ENCODE measurements at regions not wholly inside any gene's neighbourhood (a gene's known extent, or its start where the extent isn't known, plus 50 kb on each side); places are given as distances from the start of the nearest gene placed in this dataset.

DNA sequence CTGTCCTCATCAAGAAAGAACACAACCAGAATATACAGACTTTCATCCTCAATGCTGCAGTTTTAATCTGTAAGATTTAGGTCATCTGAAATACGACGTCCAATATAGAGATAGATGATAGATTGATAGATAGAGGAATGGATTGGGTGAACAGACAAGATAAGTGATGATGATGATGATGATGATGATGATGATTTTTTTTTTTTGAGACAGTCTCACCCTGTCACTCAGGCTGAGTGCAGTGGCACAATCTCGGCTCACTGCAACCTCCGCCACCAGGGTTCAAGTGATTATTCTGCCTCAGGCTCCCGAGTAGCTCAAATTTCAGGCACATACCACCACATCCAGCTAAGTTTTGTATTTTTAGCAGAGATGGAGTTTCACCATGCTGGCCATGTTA lies 56.3 kb upstream of the ADAMTS18 start:
- TF ChIP-seq, protein P1, sequence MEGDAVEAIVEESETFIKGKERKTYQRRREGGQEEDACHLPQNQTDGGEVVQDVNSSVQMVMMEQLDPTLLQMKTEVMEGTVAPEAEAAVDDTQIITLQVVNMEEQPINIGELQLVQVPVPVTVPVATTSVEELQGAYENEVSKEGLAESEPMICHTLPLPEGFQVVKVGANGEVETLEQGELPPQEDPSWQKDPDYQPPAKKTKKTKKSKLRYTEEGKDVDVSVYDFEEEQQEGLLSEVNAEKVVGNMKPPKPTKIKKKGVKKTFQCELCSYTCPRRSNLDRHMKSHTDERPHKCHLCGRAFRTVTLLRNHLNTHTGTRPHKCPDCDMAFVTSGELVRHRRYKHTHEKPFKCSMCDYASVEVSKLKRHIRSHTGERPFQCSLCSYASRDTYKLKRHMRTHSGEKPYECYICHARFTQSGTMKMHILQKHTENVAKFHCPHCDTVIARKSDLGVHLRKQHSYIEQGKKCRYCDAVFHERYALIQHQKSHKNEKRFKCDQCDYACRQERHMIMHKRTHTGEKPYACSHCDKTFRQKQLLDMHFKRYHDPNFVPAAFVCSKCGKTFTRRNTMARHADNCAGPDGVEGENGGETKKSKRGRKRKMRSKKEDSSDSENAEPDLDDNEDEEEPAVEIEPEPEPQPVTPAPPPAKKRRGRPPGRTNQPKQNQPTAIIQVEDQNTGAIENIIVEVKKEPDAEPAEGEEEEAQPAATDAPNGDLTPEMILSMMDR (IDR thresholded peaks at IDR 0.05) = no peak
- TF ChIP-seq POLR2A (IDR thresholded peaks at IDR 0.05) = no peak
